HepG2 (cell line): ENCODE measurements at regions not wholly inside any gene's neighbourhood (a gene's known extent, or its start where the extent isn't known, plus 50 kb on each side); places are given as distances from the start of the nearest gene placed in this dataset.

Source experiments
- CHD2 ChIP-seq: IDR thresholded peaks from 2 replicates; pipeline ENCODE4 v1.6.1; 2011; ENCODE audit warnings: low read depth, low read length, improper control_type of control experiment
- CHD4 ChIP-seq: fragments of 200-600 bp; sonication (generic); IDR thresholded peaks from 2 replicates; pipeline ENCODE4 v1.7.0; 2017; ENCODE audit warnings: mild to moderate bottlenecking, low read length, borderline replicate concordance
- NFYB ChIP-seq: sonication (generic); formaldehyde crosslinking; IDR thresholded peaks from 2 replicates; pipeline ENCODE4 v1.4.0; 2020; ENCODE audit warnings: missing genetic modification reagents
- POLR2A ChIP-seq, 2 experiments: IDR thresholded peaks; 2 replicates each; pipeline ENCODE4 v1.6.1; 2011; ENCODE audit warnings: low read depth in 2 of 2, low read length in 2 of 2, mild to moderate bottlenecking in 1 of 2, moderate library complexity in 1 of 2; ENCODE audit not compliant: insufficient read depth in 1 of 2
- RNF2 ChIP-seq: fragments of 450-650 bp; conservative IDR thresholded peaks from 2 replicates; pipeline ENCODE4 v1.6.1; 2016; ENCODE audit warnings: low read depth
- ZNF232 ChIP-seq: sonication (generic); formaldehyde crosslinking; IDR thresholded peaks from 2 replicates; pipeline ENCODE4 v1.4.0; 2020; ENCODE audit warnings: missing genetic modification reagents, borderline replicate concordance
- ZNF782 ChIP-seq: sonication (generic); formaldehyde crosslinking; IDR thresholded peaks from 2 replicates; pipeline ENCODE4 v1.4.0; 2020; ENCODE audit warnings: missing genetic modification reagents, mild to moderate bottlenecking, borderline replicate concordance
- ZNF878 ChIP-seq: sonication (generic); formaldehyde crosslinking; IDR thresholded peaks from 2 replicates; pipeline ENCODE4 v1.8.1; 2023; ENCODE audit warnings: mild to moderate bottlenecking, missing genetic modification reagents, moderate library complexity
- TF ChIP-seq, protein P1 (sequence below): sonication (generic); formaldehyde crosslinking; IDR thresholded peaks from 2 replicates; pipeline ENCODE4 v1.5.1; 2020; ENCODE audit warnings: mild to moderate bottlenecking, missing genetic modification reagents, moderate library complexity
- TF ChIP-seq, protein P2 (sequence below): sonication (generic); formaldehyde crosslinking; IDR thresholded peaks from 2 replicates; pipeline ENCODE4 v1.4.0; 2020; ENCODE audit warnings: missing genetic modification reagents
- TF ChIP-seq, protein P3 (sequence below), 2 experiments: IDR thresholded peaks; 2 replicates each; pipeline ENCODE4 v1.6.1; 2011 to 2012; ENCODE audit warnings: low read length in 2 of 2, borderline replicate concordance in 1 of 2, low read depth in 1 of 2, mild to moderate bottlenecking in 1 of 2, moderate library complexity in 1 of 2
- TF ChIP-seq, protein P4 (sequence below): sonication (generic); formaldehyde crosslinking; IDR thresholded peaks from 2 replicates; pipeline ENCODE4 v1.5.0; 2020; ENCODE audit warnings: mild to moderate bottlenecking, missing genetic modification reagents, moderate library complexity

DNA sequence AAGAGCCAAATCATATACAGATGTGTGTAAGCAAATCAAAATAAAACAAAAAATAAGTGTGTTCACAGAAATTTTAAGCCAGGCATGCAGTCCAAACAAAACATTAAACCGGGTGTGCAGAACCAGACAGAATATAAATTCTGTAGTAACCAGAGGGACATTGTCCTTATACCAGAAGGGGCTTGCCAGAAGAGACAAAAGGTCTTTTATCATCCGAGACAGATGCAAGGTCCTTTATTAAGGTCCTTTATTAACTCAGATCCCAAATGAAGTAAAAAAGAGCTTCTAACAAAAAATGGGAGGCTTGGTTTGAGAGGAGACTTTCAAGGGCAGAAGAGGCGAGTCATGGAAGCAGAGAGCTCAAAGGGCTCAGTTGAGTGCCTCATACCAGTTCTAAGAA, 59.2 kb downstream of the RGS12 start:
- TF ChIP-seq, protein P1, sequence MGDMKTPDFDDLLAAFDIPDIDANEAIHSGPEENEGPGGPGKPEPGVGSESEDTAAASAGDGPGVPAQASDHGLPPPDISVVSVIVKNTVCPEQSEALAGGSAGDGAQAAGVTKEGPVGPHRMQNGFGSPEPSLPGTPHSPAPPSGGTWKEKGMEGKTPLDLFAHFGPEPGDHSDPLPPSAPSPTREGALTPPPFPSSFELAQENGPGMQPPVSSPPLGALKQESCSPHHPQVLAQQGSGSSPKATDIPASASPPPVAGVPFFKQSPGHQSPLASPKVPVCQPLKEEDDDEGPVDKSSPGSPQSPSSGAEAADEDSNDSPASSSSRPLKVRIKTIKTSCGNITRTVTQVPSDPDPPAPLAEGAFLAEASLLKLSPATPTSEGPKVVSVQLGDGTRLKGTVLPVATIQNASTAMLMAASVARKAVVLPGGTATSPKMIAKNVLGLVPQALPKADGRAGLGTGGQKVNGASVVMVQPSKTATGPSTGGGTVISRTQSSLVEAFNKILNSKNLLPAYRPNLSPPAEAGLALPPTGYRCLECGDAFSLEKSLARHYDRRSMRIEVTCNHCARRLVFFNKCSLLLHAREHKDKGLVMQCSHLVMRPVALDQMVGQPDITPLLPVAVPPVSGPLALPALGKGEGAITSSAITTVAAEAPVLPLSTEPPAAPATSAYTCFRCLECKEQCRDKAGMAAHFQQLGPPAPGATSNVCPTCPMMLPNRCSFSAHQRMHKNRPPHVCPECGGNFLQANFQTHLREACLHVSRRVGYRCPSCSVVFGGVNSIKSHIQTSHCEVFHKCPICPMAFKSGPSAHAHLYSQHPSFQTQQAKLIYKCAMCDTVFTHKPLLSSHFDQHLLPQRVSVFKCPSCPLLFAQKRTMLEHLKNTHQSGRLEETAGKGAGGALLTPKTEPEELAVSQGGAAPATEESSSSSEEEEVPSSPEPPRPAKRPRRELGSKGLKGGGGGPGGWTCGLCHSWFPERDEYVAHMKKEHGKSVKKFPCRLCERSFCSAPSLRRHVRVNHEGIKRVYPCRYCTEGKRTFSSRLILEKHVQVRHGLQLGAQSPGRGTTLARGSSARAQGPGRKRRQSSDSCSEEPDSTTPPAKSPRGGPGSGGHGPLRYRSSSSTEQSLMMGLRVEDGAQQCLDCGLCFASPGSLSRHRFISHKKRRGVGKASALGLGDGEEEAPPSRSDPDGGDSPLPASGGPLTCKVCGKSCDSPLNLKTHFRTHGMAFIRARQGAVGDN (CRISPR knock-in tag) = no peak
- TF ChIP-seq ZNF878 = no peak
- TF ChIP-seq, protein P2, sequence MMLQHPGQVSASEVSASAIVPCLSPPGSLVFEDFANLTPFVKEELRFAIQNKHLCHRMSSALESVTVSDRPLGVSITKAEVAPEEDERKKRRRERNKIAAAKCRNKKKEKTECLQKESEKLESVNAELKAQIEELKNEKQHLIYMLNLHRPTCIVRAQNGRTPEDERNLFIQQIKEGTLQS (CRISPR knock-in tag) = no peak
- no peak for TF ChIP-seq ZNF782 (CRISPR knock-in tag)
- no peak for TF ChIP-seq CHD2
- no peak for TF ChIP-seq CHD4
- no peak for TF ChIP-seq ZNF232 (CRISPR knock-in tag)
- no peak for TF ChIP-seq RNF2
- no peak for TF ChIP-seq POLR2A (IDR thresholded peaks at IDR 0.05; ENCODE audit: insufficient read depth in 1 of 2, low read depth in 2 of 2, low read length in 2 of 2)
- TF ChIP-seq, protein P3, sequence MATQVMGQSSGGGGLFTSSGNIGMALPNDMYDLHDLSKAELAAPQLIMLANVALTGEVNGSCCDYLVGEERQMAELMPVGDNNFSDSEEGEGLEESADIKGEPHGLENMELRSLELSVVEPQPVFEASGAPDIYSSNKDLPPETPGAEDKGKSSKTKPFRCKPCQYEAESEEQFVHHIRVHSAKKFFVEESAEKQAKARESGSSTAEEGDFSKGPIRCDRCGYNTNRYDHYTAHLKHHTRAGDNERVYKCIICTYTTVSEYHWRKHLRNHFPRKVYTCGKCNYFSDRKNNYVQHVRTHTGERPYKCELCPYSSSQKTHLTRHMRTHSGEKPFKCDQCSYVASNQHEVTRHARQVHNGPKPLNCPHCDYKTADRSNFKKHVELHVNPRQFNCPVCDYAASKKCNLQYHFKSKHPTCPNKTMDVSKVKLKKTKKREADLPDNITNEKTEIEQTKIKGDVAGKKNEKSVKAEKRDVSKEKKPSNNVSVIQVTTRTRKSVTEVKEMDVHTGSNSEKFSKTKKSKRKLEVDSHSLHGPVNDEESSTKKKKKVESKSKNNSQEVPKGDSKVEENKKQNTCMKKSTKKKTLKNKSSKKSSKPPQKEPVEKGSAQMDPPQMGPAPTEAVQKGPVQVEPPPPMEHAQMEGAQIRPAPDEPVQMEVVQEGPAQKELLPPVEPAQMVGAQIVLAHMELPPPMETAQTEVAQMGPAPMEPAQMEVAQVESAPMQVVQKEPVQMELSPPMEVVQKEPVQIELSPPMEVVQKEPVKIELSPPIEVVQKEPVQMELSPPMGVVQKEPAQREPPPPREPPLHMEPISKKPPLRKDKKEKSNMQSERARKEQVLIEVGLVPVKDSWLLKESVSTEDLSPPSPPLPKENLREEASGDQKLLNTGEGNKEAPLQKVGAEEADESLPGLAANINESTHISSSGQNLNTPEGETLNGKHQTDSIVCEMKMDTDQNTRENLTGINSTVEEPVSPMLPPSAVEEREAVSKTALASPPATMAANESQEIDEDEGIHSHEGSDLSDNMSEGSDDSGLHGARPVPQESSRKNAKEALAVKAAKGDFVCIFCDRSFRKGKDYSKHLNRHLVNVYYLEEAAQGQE (IDR thresholded peaks at IDR 0.05; ENCODE audit: borderline replicate concordance in 1 of 2, low read depth in 1 of 2, low read length in 2 of 2) = no peak
- TF ChIP-seq, protein P4, sequence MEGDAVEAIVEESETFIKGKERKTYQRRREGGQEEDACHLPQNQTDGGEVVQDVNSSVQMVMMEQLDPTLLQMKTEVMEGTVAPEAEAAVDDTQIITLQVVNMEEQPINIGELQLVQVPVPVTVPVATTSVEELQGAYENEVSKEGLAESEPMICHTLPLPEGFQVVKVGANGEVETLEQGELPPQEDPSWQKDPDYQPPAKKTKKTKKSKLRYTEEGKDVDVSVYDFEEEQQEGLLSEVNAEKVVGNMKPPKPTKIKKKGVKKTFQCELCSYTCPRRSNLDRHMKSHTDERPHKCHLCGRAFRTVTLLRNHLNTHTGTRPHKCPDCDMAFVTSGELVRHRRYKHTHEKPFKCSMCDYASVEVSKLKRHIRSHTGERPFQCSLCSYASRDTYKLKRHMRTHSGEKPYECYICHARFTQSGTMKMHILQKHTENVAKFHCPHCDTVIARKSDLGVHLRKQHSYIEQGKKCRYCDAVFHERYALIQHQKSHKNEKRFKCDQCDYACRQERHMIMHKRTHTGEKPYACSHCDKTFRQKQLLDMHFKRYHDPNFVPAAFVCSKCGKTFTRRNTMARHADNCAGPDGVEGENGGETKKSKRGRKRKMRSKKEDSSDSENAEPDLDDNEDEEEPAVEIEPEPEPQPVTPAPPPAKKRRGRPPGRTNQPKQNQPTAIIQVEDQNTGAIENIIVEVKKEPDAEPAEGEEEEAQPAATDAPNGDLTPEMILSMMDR (CRISPR knock-in tag) = no peak
- TF ChIP-seq NFYB (CRISPR knock-in tag) = no peak
